IMR-90 (cell line): ENCODE measurements at regions not wholly inside any gene's neighbourhood (a gene's known extent, or its start where the extent isn't known, plus 50 kb on each side); places are given as distances from the start of the nearest gene placed in this dataset.

Experiments used
- ATAC-seq: fragments of 200-7000 bp; cut with Tn5 transposase; 2 replicates; pipeline ENCODE4 v1.9.1; 2020; ENCODE audit warnings: low read depth, mild to moderate bottlenecking, moderate library complexity
- BruUV-seq: library from RNA; stranded (reverse); fragments of 400-500 nt; replicated peaks from 2 replicates; lab custom pipeline; 2021; lab: Mats Ljungman, UMichigan
- CTCF ChIA-PET: fragments of 300-600 bp; formaldehyde crosslinking; extraction: SDS; loops from one replicate; lab custom pipeline; 2021; ENCODE audit warnings: antibody characterized with exemption; lab: Yijun Ruan, JAX
- POLR2A ChIA-PET: fragments of 300-600 bp; sonication (Branson Sonifier 250); formaldehyde crosslinking; loops from one replicate; lab custom pipeline; 2022; ENCODE audit warnings: antibody characterized with exemption; ENCODE audit not compliant: unreplicated experiment; lab: Charles Lee
- DNase-seq: peaks from one replicate; pipeline ENCODE4 v3.0.0; 2013
- H2AFZ ChIP-seq: replicated peaks from 2 replicates; pipeline ENCODE3; 2013; ENCODE audit warnings: low read length, mild to moderate bottlenecking; ENCODE audit not compliant: poor library complexity
- H2AK5ac ChIP-seq: 2 replicates; pipeline ENCODE4 v1.6.1; 2013; ENCODE audit warnings: low read depth, low read length, inconsistent platforms
- H2AK9ac ChIP-seq: replicated peaks from 2 replicates; pipeline ENCODE3; 2013; ENCODE audit warnings: mild to moderate bottlenecking, low read depth, low read length, moderate library complexity; ENCODE audit not compliant: poor library complexity
- H2BK120ac ChIP-seq: 2 replicates; pipeline ENCODE4 v1.6.1; 2013; ENCODE audit warnings: low read depth, low read length, inconsistent platforms
- H2BK15ac ChIP-seq: 3 replicates; pipeline ENCODE4 v1.6.1; 2013; ENCODE audit warnings: low read depth, low read length, inconsistent platforms
- H2BK20ac ChIP-seq: 2 replicates; pipeline ENCODE4 v1.6.1; 2013; ENCODE audit warnings: low read depth, mild to moderate bottlenecking, inconsistent platforms, low read length, moderate library complexity
- H2BK5ac ChIP-seq: 2 replicates; pipeline ENCODE4 v1.6.1; 2013; ENCODE audit warnings: mild to moderate bottlenecking, low read depth, low read length, inconsistent platforms; ENCODE audit not compliant: poor library complexity, severe bottlenecking
- H3K14ac ChIP-seq: replicated peaks from 2 replicates; pipeline ENCODE4 v1.6.1; 2013; ENCODE audit warnings: low read depth, low read length, inconsistent platforms
- H3K18ac ChIP-seq: 2 replicates; pipeline ENCODE4 v1.6.1; 2013; ENCODE audit warnings: low read depth, low read length, control low read depth
- H3K23ac ChIP-seq: 2 replicates; pipeline ENCODE4 v1.6.1; 2013; ENCODE audit warnings: low read depth, low read length, inconsistent platforms
- H3K27ac ChIP-seq: 2 replicates; pipeline ENCODE4 v1.5.1; 2013; ENCODE audit warnings: mild to moderate bottlenecking, control low read depth, low read length; ENCODE audit not compliant: insufficient read depth
- H3K27me3 ChIP-seq: 2 replicates; pipeline ENCODE4 v1.6.1; 2013; ENCODE audit warnings: low read length; ENCODE audit not compliant: control insufficient read depth, insufficient read depth
- H3K36me3 ChIP-seq: 2 replicates; pipeline ENCODE4 v1.6.1; 2013; ENCODE audit warnings: low read length, mixed read lengths; ENCODE audit not compliant: control insufficient read depth, insufficient read depth
- H3K4ac ChIP-seq: 2 replicates; pipeline ENCODE4 v1.6.1; 2013; ENCODE audit warnings: low read depth, low read length, inconsistent platforms
- H3K4me1 ChIP-seq: 2 replicates; pipeline ENCODE4 v1.6.1; 2013; ENCODE audit warnings: low read length, mixed read lengths; ENCODE audit not compliant: control insufficient read depth, insufficient read depth
- H3K4me2 ChIP-seq: 2 replicates; pipeline ENCODE4 v1.6.1; 2013; ENCODE audit warnings: low read depth, mild to moderate bottlenecking, control low read depth, low read length, moderate library complexity
- H3K4me3 ChIP-seq: 2 replicates; pipeline ENCODE4 v1.5.1; 2013; ENCODE audit warnings: low read depth, mild to moderate bottlenecking, control low read depth, low read length, moderate library complexity; ENCODE audit not compliant: insufficient read depth
- H3K56ac ChIP-seq: 2 replicates; pipeline ENCODE4 v1.6.1; 2013; ENCODE audit warnings: low read length, inconsistent platforms; ENCODE audit not compliant: insufficient read depth; ENCODE audit errors: extremely low read depth
- H3K79me1 ChIP-seq, 2 experiments: 2 replicates each; pipeline ENCODE4 v1.6.1; 2013; ENCODE audit warnings: low read length in 2 of 2, inconsistent platforms in 1 of 2, low read depth in 1 of 2
- H3K9ac ChIP-seq: 2 replicates; pipeline ENCODE4 v1.6.1; 2013; ENCODE audit warnings: low read depth, low read length, control low read depth
- H3K9me1 ChIP-seq: 2 replicates; pipeline ENCODE4 v1.6.1; 2013; ENCODE audit warnings: low read length, inconsistent platforms; ENCODE audit not compliant: insufficient read depth
- H3K9me3 ChIP-seq: 2 replicates; pipeline ENCODE4 v1.6.1; 2013; ENCODE audit warnings: low read length; ENCODE audit not compliant: control insufficient read depth, insufficient read depth
- H4K20me1 ChIP-seq: 2 replicates; pipeline ENCODE4 v1.6.1; 2013; ENCODE audit warnings: low read length, inconsistent platforms; ENCODE audit not compliant: insufficient read depth
- H4K5ac ChIP-seq: 2 replicates; pipeline ENCODE4 v1.6.1; 2013; ENCODE audit warnings: mild to moderate bottlenecking, low read depth, low read length, control low read depth
- H4K8ac ChIP-seq, 2 experiments: 2 replicates each; pipeline ENCODE4 v1.6.1; 2013; ENCODE audit warnings: low read depth in 2 of 2, low read length in 2 of 2, control low read depth in 1 of 2, inconsistent platforms in 1 of 2
- H4K91ac ChIP-seq: 2 replicates; pipeline ENCODE4 v1.6.1; 2013; ENCODE audit warnings: low read depth, low read length, inconsistent platforms; ENCODE audit not compliant: insufficient read depth
- CEBPB ChIP-seq: IDR thresholded peaks from 2 replicates; pipeline ENCODE4 v1.6.1; 2012; ENCODE audit warnings: low read depth, low read length, improper control_type of control experiment
- MXI1 ChIP-seq: IDR thresholded peaks from 2 replicates; pipeline ENCODE4 v1.6.1; 2012; ENCODE audit warnings: low read depth, mild to moderate bottlenecking, low read length, moderate library complexity, borderline replicate concordance
- POLR2A ChIP-seq: IDR thresholded peaks from 2 replicates; pipeline ENCODE4 v1.6.1; 2012; ENCODE audit warnings: mild to moderate bottlenecking, low read depth, low read length
- RAD21 ChIP-seq: IDR thresholded peaks from 2 replicates; pipeline ENCODE4 v1.6.1; 2012; ENCODE audit warnings: low read length, improper control_type of control experiment
- RCOR1 ChIP-seq: IDR thresholded peaks from 2 replicates; pipeline ENCODE4 v1.6.1; 2012; ENCODE audit warnings: mild to moderate bottlenecking, low read length, improper control_type of control experiment; ENCODE audit not compliant: insufficient replicate concordance
- WGBS, 2 experiments: methylation state at CpG; one replicate each; pipeline versions ENCODE4 v1.1.5 to v1.1.7; 2013; ENCODE audit warnings: missing lambda C conversion rate in 2 of 2; ENCODE audit not compliant: insufficient read length in 1 of 2; ENCODE audit errors: extremely low coverage in 2 of 2; 5-methylcytosine and 5-hydroxymethylcytosine counted together
- dilution Hi-C: fragments of 300-500 bp; cut with HindIII; formaldehyde crosslinking; loops from one replicate; pipeline ENCODE4 v1.14.3; 2018; ENCODE audit warnings: low sequenced_read_pairs; ENCODE audit not compliant: unreplicated experiment
- in situ Hi-C: fragments of 300-500 bp; cut with MboI; formaldehyde crosslinking; loops from 3 replicates; pipeline ENCODE4 v1.14.3; 2019; ENCODE audit warnings: low sequenced_read_pairs, inconsistent platforms, mixed read lengths
- intact Hi-C: fragments of 100-400 bp; cut with micrococcal nuclease; formaldehyde crosslinking; loops from 2 replicates; pipeline ENCODE4 v1.10.0; 2022

DNA sequence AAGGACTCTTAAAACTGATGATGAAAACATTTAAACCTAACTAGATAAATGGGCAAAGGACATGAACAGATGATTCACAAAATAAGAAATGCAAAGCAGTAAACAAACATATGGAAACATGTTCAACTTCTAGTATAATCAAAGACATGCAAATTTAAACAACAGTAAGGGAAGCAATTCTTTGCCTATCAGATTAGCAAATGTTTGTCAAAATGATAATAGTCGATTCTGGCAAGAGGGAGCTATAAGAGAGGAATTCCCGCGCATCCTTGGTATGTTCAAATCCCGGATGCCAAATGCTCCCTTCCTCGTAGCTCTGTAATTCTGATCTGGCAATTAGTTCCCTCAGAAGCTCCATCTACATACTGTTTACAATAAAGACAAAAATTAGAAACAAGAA is 320.5 kb downstream of the PHKB start:
- Histone ChIP-seq H3K36me3 (no peaks in the 10 kb centered on the region), H3K4me3 (no peak overlapping the region), H3K4me1 (peaks cover 2% of the 10 kb centered on the region; the same call in 1 of the 2 replicates), H3K56ac (no peak overlapping the region), H4K5ac (no peak overlapping the region), H3K9ac (no peak overlapping the region), H2AK5ac (no peak overlapping the region), H3K4me2 (no peak overlapping the region), H3K9me3 (no peaks in the 10 kb centered on the region), H3K9me1 (no peaks in the 10 kb centered on the region), H3K27ac (no peak overlapping the region), H2BK20ac (no peak overlapping the region), H4K20me1 (no peaks in the 10 kb centered on the region), H2BK15ac (no peak overlapping the region), H3K18ac (no peak overlapping the region), H2BK5ac (no peak overlapping the region), H2AFZ (no peak overlapping the region), H2AK9ac (no peak overlapping the region), H3K79me1 (no peaks in the 10 kb centered on the region), H3K4ac (no peak overlapping the region), H4K8ac (no peak overlapping the region), H3K27me3 (no peaks in the 10 kb centered on the region; the same call in 1 of the 2 replicates), H2BK120ac (no peak overlapping the region), H3K23ac (no peak overlapping the region), H4K91ac (no peak overlapping the region), H3K14ac (no peak overlapping the region)
- BruUV-seq = no TSS peak
- ChIA-PET POLR2A (interaction anchor here (0.6 kb wide), 1 partner anchor 452 kb away, joined by 3 read pairs; no protein-coding TSS in a partner anchor), CTCF (no interaction called here)
- intact Hi-C loops = loop anchor here (10.0 kb wide), 1 partner anchor 183 kb away; no protein-coding TSS in a partner anchor
- TF ChIP-seq CEBPB (no peak), RCOR1 (no peak), POLR2A (no peak), MXI1 (no peak), RAD21 (no peak)
- DNase-seq (no peak), ATAC-seq (no peak)
- dilution Hi-C loops = no loop called here
- in situ Hi-C loops = no loop called here
- WGBS, 2 experiments = no CpG with 5 or more reads among the region's 5 CpGs
